ENCODE measurements at regions not wholly inside any gene's neighbourhood (a gene's known extent, or its start where the extent isn't known, plus 50 kb on each side); places are given as distances from the start of the nearest gene placed in this dataset.

GRCh38 chr14:99081880-99082279 lies 190.1 kb downstream of the BCL11B start:
- H3K4me3 ChIP-seq (ENCODE audit: control insufficient read depth, low read depth, low read length) = no peak overlapping the region
- DNase-seq (ENCODE audit: low read depth) = no peak
- TF ChIP-seq, protein P1, sequence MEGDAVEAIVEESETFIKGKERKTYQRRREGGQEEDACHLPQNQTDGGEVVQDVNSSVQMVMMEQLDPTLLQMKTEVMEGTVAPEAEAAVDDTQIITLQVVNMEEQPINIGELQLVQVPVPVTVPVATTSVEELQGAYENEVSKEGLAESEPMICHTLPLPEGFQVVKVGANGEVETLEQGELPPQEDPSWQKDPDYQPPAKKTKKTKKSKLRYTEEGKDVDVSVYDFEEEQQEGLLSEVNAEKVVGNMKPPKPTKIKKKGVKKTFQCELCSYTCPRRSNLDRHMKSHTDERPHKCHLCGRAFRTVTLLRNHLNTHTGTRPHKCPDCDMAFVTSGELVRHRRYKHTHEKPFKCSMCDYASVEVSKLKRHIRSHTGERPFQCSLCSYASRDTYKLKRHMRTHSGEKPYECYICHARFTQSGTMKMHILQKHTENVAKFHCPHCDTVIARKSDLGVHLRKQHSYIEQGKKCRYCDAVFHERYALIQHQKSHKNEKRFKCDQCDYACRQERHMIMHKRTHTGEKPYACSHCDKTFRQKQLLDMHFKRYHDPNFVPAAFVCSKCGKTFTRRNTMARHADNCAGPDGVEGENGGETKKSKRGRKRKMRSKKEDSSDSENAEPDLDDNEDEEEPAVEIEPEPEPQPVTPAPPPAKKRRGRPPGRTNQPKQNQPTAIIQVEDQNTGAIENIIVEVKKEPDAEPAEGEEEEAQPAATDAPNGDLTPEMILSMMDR (conservative IDR thresholded peaks at IDR 0.05; ENCODE audit: control insufficient read depth, insufficient read depth, low read depth, low read length) = no peak

GRCh38 chr14:99093532-99094517 lies 178.2 kb downstream of the BCL11B start:
- TF ChIP-seq, protein P1 (conservative IDR thresholded peaks at IDR 0.05; ENCODE audit: control insufficient read depth, insufficient read depth, low read depth, low read length) = no peak
- H3K4me3 ChIP-seq (ENCODE audit: control insufficient read depth, low read depth, low read length) = no peak overlapping the region
- no peak for DNase-seq (ENCODE audit: low read depth)

- no peak for DNase-seq (ENCODE audit: low read depth)
- no peak overlapping the region for H3K4me3 ChIP-seq (ENCODE audit: control insufficient read depth, low read depth, low read length)
- TF ChIP-seq, protein P1 (conservative IDR thresholded peaks at IDR 0.05; ENCODE audit: control insufficient read depth, insufficient read depth, low read depth, low read length) = no peak
Measured at GRCh38 chr14:99094901-99095300, 177.1 kb downstream of the BCL11B start.

- H3K4me3 ChIP-seq (ENCODE audit: control insufficient read depth, low read depth, low read length) = no peak overlapping the region
- no peak for DNase-seq (ENCODE audit: low read depth)
- TF ChIP-seq, protein P1 (conservative IDR thresholded peaks at IDR 0.05; ENCODE audit: control insufficient read depth, insufficient read depth, low read depth, low read length) = no peak
Measured at GRCh38 chr14:99095369-99095768, 176.6 kb downstream of the BCL11B start.

DNA sequence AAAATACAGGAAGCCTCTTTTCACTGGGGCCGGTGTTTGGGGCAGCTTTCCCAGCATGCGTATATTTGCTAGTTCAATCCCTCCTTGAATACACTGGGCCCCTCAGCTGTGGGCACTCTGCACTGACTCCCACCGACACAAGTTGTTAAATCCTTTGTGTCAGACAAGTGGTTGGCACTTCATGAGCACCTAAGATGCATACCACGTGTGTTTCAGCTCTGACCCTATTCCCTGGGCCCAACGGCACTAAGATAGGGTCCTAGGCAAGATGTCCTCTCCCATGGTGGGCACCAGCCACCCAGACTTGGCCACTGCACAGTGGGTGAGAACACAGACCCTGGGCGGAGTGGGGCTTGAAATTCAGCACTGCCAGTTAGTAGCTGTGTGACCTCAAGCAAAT lies 173.8 kb downstream of the BCL11B start:
- TF ChIP-seq, protein P1 (conservative IDR thresholded peaks at IDR 0.05; ENCODE audit: control insufficient read depth, insufficient read depth, low read depth, low read length) = no peak
- no peak overlapping the region for H3K4me3 ChIP-seq (ENCODE audit: control insufficient read depth, low read depth, low read length)
- DNase-seq (ENCODE audit: low read depth) = no peak

DNA sequence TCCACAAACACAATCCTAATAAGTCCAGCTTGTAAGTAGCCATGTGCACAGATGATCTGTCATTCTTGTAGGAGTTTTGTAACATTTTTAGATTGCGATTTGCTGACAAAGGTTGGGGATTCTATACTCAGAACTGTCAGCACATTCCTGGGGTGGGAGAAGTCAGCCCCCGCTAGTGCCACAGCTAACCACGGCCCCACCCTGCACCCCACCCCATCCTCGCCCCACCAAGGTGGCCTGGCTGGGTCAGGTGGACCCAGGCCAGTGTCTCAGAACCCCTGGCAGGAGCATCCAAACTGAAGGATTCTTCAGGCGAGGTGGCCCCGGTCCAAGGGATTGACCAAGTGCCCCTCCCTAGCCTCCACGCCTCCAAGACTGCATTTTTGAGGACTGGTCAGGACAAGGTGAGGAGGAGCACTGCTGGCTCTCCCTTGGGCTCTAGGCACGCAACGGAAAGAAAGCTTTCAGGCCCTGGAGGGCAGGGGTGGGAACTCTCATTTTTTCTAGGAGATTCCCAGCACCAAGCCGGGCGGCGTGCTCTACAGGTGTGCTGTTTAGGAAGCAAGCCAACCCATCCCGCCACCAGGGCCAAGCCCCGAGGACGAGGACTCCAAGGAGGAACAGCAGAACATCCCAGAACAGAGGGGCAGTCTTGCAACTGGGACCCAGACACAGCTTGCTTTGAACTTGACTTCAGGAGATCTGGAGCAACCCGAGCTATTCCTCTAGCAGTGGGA lies 172.8 kb downstream of the BCL11B start:
- DNase-seq (ENCODE audit: low read depth) = no peak
- TF ChIP-seq, protein P1 (conservative IDR thresholded peaks at IDR 0.05; ENCODE audit: control insufficient read depth, insufficient read depth, low read depth, low read length) = no peak

More for the DNA sequence above, 172.8 kb downstream of the BCL11B start:
- H3K4me3 ChIP-seq (ENCODE audit: control insufficient read depth, low read depth, low read length) = no peak overlapping the region

All from fibroblast of mammary gland (primary cell).